ENCODE measurements at regions not wholly inside any gene's neighbourhood (a gene's known extent, or its start where the extent isn't known, plus 50 kb on each side); places are given as distances from the start of the nearest gene placed in this dataset.
A peak's percentile ranks its signal among the peaks of the same experiment; 100 is the strongest.

DNA sequence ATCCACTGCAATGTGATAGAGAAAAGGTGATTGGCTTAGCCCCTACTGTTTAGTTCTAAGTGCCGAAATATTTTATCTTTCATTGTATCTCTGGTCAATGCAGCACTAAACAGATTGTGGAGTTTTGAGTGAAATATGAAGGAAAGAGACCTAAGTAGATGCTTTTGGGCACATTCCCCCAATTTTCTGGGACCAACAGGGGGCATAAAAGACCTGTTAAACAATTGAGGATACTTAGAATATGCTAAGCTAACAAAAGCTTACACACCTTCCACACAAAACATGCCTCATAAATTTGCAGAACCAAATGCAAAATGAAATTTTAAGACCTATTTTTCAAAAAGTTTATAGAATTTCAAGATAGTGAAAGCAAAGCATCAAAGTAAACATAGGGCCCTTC lies 746.9 kb downstream of the TBC1D32 start:
- TF ChIP-seq GABPA (IDR thresholded peaks at IDR 0.05; ENCODE audit: low read depth) (no peak), RAD21 (IDR thresholded peaks at IDR 0.05; ENCODE audit: low read length) (0 out of 2 replicates have a peak, but pooled peaks have one; percentile 17)
- Histone ChIP-seq H4K20me1 (ENCODE audit: insufficient read depth) (no peaks in the 10 kb centered on the region), H3K9me2 (no peaks in the 10 kb centered on the region), H3K4me1 (ENCODE audit: control insufficient read depth in 1 of 2, insufficient read depth in 2 of 2, low read depth in 1 of 2, low read length in 1 of 2) (no peaks in the 10 kb centered on the region), H3K9ac (no peak overlapping the region), H3F3A (replicated peaks; ENCODE audit: insufficient read depth) (no peaks in the 10 kb centered on the region), H3K9me3 (no peaks in the 10 kb centered on the region), H3K27me3 (ENCODE audit: insufficient read depth) (no peaks in the 10 kb centered on the region), H3K79me2 (ENCODE audit: insufficient read depth) (no peaks in the 10 kb centered on the region), H3K36me3 (replicated peaks in 1 of 2; ENCODE audit: control insufficient read depth in 1 of 2, insufficient read depth in 2 of 2, low read length in 1 of 2) (no peaks in the 10 kb centered on the region), H3K4me3 (ENCODE audit: low read depth in 2 of 2, low read length in 1 of 2) (no peak overlapping the region), H3K4me2 (no peak overlapping the region), H2AFZ (ENCODE audit: low read depth) (no peak overlapping the region), H3K27ac (ENCODE audit: low read depth in 2 of 2, low read length in 1 of 2) (no peak overlapping the region)
- 52% methylated on average over 1 of the region's 1 CpG for whole genome bisulfite sequencing (ENCODE audit: low lambda C conversion rate)
- POLR2A ChIA-PET = no interaction called here
- DNase-seq = no peak
- CTCF ChIA-PET = interaction anchor here (0.8 kb wide), 1 partner anchor 1200 kb away, joined by 3 read pairs; no protein-coding TSS in a partner anchor

DNA sequence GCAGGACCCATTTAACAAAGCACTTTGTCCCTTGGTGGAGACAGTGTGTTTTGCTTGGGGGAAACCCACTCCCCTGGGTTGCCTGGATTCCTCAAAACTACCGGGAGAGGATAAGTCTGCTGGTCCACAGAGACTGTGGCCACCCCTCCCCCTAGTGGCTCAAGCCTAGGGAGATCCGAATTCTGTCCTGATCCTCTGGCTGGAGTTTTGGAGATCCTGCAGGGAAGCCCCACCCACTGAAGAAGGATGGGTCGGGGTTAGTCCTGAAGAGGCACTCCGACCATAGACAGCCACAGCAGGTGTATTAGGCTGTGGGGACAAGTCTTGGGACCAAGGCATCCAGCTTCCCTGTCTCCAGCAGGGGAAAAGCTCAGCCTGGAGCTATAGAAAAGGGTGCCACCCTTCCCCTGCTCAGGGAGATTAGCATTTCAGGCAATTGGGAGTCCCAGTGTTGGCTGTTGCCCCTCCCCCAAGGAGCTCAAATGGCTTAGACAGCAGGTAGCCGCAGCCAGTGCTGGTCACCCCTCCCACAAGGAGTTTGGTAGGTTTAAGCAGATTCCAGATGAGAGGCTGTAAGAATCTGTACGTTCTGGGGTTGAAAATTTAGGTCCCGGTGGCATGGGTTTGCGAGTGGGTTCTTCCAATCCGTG lies 750.0 kb downstream of the TBC1D32 start:
- no peaks in the 10 kb centered on the region for H3K4me1 ChIP-seq (ENCODE audit: control insufficient read depth in 1 of 2, insufficient read depth in 2 of 2, low read depth in 1 of 2, low read length in 1 of 2)
- DNase-seq = no peak
- no peak overlapping the region for H3K4me3 ChIP-seq (ENCODE audit: low read depth in 2 of 2, low read length in 1 of 2)
- no peaks in the 10 kb centered on the region for H4K20me1 ChIP-seq (ENCODE audit: insufficient read depth)
- TF ChIP-seq POLR2AphosphoS5 (IDR thresholded peaks at IDR 0.05; ENCODE audit: low read depth, low read length) (no peak), SMC3 (IDR thresholded peaks at IDR 0.05; ENCODE audit: low read depth, low read length) (no peak), TCF12 (IDR thresholded peaks at IDR 0.05) (no peak), RXRA (IDR thresholded peaks at IDR 0.05; ENCODE audit: borderline replicate concordance, low read depth) (no peak), RFX5 (IDR thresholded peaks at IDR 0.05; ENCODE audit: low read length) (no peak), GABPA (IDR thresholded peaks at IDR 0.05; ENCODE audit: low read depth) (no peak), MXI1 (IDR thresholded peaks at IDR 0.05; ENCODE audit: low read depth, low read length) (no peak), RAD21 (IDR thresholded peaks at IDR 0.05; ENCODE audit: low read length) (no peak), NRF1 (IDR thresholded peaks at IDR 0.05; ENCODE audit: low read depth, low read length) (no peak), MEF2A (IDR thresholded peaks at IDR 0.05; ENCODE audit: borderline replicate concordance, low read depth) (no peak), SIN3A (IDR thresholded peaks at IDR 0.05; ENCODE audit: borderline replicate concordance, low read depth, low read length) (no peak), TEAD4 (IDR thresholded peaks at IDR 0.05; ENCODE audit: borderline replicate concordance, insufficient read depth) (no peak)
- TF ChIP-seq, protein P1, sequence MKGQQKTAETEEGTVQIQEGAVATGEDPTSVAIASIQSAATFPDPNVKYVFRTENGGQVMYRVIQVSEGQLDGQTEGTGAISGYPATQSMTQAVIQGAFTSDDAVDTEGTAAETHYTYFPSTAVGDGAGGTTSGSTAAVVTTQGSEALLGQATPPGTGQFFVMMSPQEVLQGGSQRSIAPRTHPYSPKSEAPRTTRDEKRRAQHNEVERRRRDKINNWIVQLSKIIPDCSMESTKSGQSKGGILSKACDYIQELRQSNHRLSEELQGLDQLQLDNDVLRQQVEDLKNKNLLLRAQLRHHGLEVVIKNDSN (IDR thresholded peaks at IDR 0.05; ENCODE audit: borderline replicate concordance, low read depth) = no peak
- TF ChIP-seq, protein P2, sequence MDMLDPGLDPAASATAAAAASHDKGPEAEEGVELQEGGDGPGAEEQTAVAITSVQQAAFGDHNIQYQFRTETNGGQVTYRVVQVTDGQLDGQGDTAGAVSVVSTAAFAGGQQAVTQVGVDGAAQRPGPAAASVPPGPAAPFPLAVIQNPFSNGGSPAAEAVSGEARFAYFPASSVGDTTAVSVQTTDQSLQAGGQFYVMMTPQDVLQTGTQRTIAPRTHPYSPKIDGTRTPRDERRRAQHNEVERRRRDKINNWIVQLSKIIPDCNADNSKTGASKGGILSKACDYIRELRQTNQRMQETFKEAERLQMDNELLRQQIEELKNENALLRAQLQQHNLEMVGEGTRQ (IDR thresholded peaks at IDR 0.05; ENCODE audit: borderline replicate concordance, low read depth, low read length) = no peak
- TF ChIP-seq, protein P3, sequence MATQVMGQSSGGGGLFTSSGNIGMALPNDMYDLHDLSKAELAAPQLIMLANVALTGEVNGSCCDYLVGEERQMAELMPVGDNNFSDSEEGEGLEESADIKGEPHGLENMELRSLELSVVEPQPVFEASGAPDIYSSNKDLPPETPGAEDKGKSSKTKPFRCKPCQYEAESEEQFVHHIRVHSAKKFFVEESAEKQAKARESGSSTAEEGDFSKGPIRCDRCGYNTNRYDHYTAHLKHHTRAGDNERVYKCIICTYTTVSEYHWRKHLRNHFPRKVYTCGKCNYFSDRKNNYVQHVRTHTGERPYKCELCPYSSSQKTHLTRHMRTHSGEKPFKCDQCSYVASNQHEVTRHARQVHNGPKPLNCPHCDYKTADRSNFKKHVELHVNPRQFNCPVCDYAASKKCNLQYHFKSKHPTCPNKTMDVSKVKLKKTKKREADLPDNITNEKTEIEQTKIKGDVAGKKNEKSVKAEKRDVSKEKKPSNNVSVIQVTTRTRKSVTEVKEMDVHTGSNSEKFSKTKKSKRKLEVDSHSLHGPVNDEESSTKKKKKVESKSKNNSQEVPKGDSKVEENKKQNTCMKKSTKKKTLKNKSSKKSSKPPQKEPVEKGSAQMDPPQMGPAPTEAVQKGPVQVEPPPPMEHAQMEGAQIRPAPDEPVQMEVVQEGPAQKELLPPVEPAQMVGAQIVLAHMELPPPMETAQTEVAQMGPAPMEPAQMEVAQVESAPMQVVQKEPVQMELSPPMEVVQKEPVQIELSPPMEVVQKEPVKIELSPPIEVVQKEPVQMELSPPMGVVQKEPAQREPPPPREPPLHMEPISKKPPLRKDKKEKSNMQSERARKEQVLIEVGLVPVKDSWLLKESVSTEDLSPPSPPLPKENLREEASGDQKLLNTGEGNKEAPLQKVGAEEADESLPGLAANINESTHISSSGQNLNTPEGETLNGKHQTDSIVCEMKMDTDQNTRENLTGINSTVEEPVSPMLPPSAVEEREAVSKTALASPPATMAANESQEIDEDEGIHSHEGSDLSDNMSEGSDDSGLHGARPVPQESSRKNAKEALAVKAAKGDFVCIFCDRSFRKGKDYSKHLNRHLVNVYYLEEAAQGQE (IDR thresholded peaks at IDR 0.05; ENCODE audit: low read depth, low read length) = no peak
- H2AFZ ChIP-seq (ENCODE audit: low read depth) = no peak overlapping the region
- no peaks in the 10 kb centered on the region for H3K9me3 ChIP-seq
- no peaks in the 10 kb centered on the region for H3K27me3 ChIP-seq (ENCODE audit: insufficient read depth)
- CTCF ChIA-PET = interaction anchor here (0.9 kb wide), 1 partner anchor 11 kb away, joined by 3 read pairs; no protein-coding TSS in a partner anchor
- no peaks in the 10 kb centered on the region for H3F3A ChIP-seq (replicated peaks; ENCODE audit: insufficient read depth)
- no peak overlapping the region for H3K27ac ChIP-seq (ENCODE audit: low read depth in 2 of 2, low read length in 1 of 2)
- no peak overlapping the region for H3K9ac ChIP-seq
- 37% methylated on average over 5 of the region's 9 CpGs for WGBS (ENCODE audit: low lambda C conversion rate)
- H3K36me3 ChIP-seq (replicated peaks in 1 of 2; ENCODE audit: control insufficient read depth in 1 of 2, insufficient read depth in 2 of 2, low read length in 1 of 2) = no peaks in the 10 kb centered on the region
- H3K79me2 ChIP-seq (ENCODE audit: insufficient read depth) = no peaks in the 10 kb centered on the region
- H3K4me2 ChIP-seq = no peak overlapping the region
- no peaks in the 10 kb centered on the region for H3K9me2 ChIP-seq
- POLR2A ChIA-PET = no interaction called here
